Fibroblast of lung (primary cell): ENCODE measurements at regions not wholly inside any gene's neighbourhood (a gene's known extent, or its start where the extent isn't known, plus 50 kb on each side); places are given as distances from the start of the nearest gene placed in this dataset.

Experiments used
- DNase-seq, 2 donors: peaks; one replicate each; pipeline versions ENCODE4 v3.0.0 to v3.0.0-alpha.2; 2010; ENCODE audit warnings: low read depth in 2 of 2
- H2AFZ ChIP-seq: 2 replicates; pipeline ENCODE4 v1.5.1; 2012; ENCODE audit warnings: low read length, control low read depth, inconsistent platforms
- H3K27ac ChIP-seq: 2 replicates; pipeline ENCODE4 v1.5.1; 2011; ENCODE audit warnings: low read length, control low read depth; ENCODE audit not compliant: insufficient read depth
- H3K27me3 ChIP-seq: 2 replicates; pipeline ENCODE4 v1.5.1; 2011; ENCODE audit warnings: mild to moderate bottlenecking, low read length; ENCODE audit not compliant: control insufficient read depth, insufficient read depth
- H3K36me3 ChIP-seq: 2 replicates; pipeline ENCODE4 v1.5.1; 2011; ENCODE audit warnings: low read length; ENCODE audit not compliant: control insufficient read depth, insufficient read depth
- H3K4me1 ChIP-seq: 2 replicates; pipeline ENCODE4 v1.5.1; 2011; ENCODE audit warnings: low read length; ENCODE audit not compliant: control insufficient read depth, insufficient read depth; ENCODE audit errors: extremely low read depth
- H3K4me2 ChIP-seq: 2 replicates; pipeline ENCODE4 v1.5.1; 2011; ENCODE audit warnings: low read length, control low read depth; ENCODE audit not compliant: insufficient read depth; ENCODE audit errors: extremely low read depth
- H3K4me3 ChIP-seq, 4 experiments: fragments of 200-600 bp in 1 of 4; sonication (generic) in 1 of 4; replicated peaks in 1 of 4; 2 replicates each; pipeline ENCODE4 v1.5.1; 2011 to 2016; ENCODE audit warnings: low read length in 4 of 4, low read depth in 3 of 4, mild to moderate bottlenecking in 3 of 4, control low read depth in 2 of 4, inconsistent platforms in 1 of 4, mixed read lengths in 1 of 4; ENCODE audit not compliant: insufficient read depth in 1 of 4; ENCODE audit errors: control extremely low read depth in 1 of 4
- H3K79me2 ChIP-seq: 2 replicates; pipeline ENCODE4 v1.5.1; 2012; ENCODE audit warnings: mild to moderate bottlenecking, low read length, inconsistent platforms; ENCODE audit not compliant: control insufficient read depth, insufficient read depth
- H3K9ac ChIP-seq: 2 replicates; pipeline ENCODE4 v1.5.1; 2011; ENCODE audit warnings: mild to moderate bottlenecking, low read length, control low read depth; ENCODE audit not compliant: insufficient read depth
- H3K9me3 ChIP-seq: 2 replicates; pipeline ENCODE4 v1.5.1; 2012; ENCODE audit warnings: low read depth, low read length; ENCODE audit not compliant: control insufficient read depth, insufficient read depth
- H4K20me1 ChIP-seq: 2 replicates; pipeline ENCODE4 v1.5.1; 2011; ENCODE audit warnings: low read length; ENCODE audit not compliant: control insufficient read depth, insufficient read depth; ENCODE audit errors: extremely low read depth
- EZH2 ChIP-seq: IDR thresholded peaks from 2 replicates; pipeline ENCODE4 v1.5.1; 2012; ENCODE audit warnings: low read length, control low read depth, mild to moderate bottlenecking; ENCODE audit errors: missing control alignments
- TF ChIP-seq, protein P1 (sequence below), 2 donors: IDR thresholded peaks in 1 of 2; conservative IDR thresholded peaks in 1 of 2; 1 replicate in 1 of 2; 2 replicates in 1 of 2; pipeline ENCODE4 v1.5.1; 2011 to 2012; ENCODE audit warnings: low read length in 2 of 2, control low read depth in 1 of 2, inconsistent platforms in 1 of 2, low read depth in 1 of 2, mild to moderate bottlenecking in 1 of 2

DNA sequence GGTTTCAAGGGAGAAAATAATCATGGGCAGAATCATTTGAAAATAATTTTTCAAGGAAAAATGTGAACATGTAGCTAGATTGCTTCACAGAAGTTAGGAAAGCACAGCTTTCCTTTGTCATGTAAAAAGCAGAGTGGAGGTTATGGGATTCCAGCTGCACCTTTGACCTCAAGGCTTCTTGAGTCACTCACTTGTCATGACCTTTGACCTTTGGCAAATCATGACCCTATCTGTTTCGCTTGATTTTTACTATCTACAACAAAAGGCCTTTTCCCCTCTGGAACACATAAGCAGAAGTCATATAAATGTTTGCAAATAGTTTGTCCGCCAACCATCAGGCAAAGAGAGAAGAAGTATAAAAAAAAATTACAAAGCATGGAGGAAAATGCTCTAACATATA, 210.7 kb upstream of the MIR17HG start:
- no peak overlapping the region for H2AFZ ChIP-seq
- H3K79me2 ChIP-seq = no peaks in the 10 kb centered on the region

GRCh38 chr13:91139232-91139631, 208.3 kb upstream of the MIR17HG start:
- Histone ChIP-seq H3K27ac (no peak overlapping the region), H3K4me2 (no peak overlapping the region), H3K27me3 (no peaks in the 10 kb centered on the region), H3K79me2 (no peaks in the 10 kb centered on the region), H3K4me3 (no peak overlapping the region), H3K4me1 (no peaks in the 10 kb centered on the region), H3K9ac (no peak overlapping the region), H3K36me3 (no peaks in the 10 kb centered on the region), H3K9me3 (no peaks in the 10 kb centered on the region), H2AFZ (no peak overlapping the region), H4K20me1 (no peaks in the 10 kb centered on the region)
- no peak for TF ChIP-seq EZH2
- TF ChIP-seq, protein P1, sequence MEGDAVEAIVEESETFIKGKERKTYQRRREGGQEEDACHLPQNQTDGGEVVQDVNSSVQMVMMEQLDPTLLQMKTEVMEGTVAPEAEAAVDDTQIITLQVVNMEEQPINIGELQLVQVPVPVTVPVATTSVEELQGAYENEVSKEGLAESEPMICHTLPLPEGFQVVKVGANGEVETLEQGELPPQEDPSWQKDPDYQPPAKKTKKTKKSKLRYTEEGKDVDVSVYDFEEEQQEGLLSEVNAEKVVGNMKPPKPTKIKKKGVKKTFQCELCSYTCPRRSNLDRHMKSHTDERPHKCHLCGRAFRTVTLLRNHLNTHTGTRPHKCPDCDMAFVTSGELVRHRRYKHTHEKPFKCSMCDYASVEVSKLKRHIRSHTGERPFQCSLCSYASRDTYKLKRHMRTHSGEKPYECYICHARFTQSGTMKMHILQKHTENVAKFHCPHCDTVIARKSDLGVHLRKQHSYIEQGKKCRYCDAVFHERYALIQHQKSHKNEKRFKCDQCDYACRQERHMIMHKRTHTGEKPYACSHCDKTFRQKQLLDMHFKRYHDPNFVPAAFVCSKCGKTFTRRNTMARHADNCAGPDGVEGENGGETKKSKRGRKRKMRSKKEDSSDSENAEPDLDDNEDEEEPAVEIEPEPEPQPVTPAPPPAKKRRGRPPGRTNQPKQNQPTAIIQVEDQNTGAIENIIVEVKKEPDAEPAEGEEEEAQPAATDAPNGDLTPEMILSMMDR (conservative IDR thresholded peaks at IDR 0.05 in 1 of 2, IDR thresholded peaks at IDR 0.05 in 1 of 2; ENCODE audit: low read depth in 1 of 2, low read length in 2 of 2) = no peak
- DNase-seq = no peak

More for the DNA sequence above, 210.7 kb upstream of the MIR17HG start:
- Histone ChIP-seq H3K9ac (no peak overlapping the region), H3K4me3 (no peak overlapping the region), H3K9me3 (no peaks in the 10 kb centered on the region), H3K27ac (no peak overlapping the region), H3K4me2 (no peak overlapping the region), H3K4me1 (no peaks in the 10 kb centered on the region), H3K27me3 (no peaks in the 10 kb centered on the region), H3K36me3 (no peaks in the 10 kb centered on the region), H4K20me1 (no peaks in the 10 kb centered on the region)
- DNase-seq = peak in 1 of 2 donors; percentile 3
- TF ChIP-seq EZH2 = no peak
- TF ChIP-seq, protein P1 (conservative IDR thresholded peaks at IDR 0.05 in 1 of 2, IDR thresholded peaks at IDR 0.05 in 1 of 2; ENCODE audit: low read depth in 1 of 2, low read length in 2 of 2) = no peak

GRCh38 chr13:91141543-91142061, 205.9 kb upstream of the MIR17HG start:
- Histone ChIP-seq H2AFZ (no peak overlapping the region), H3K9ac (no peak overlapping the region), H3K79me2 (no peaks in the 10 kb centered on the region), H3K27ac (no peak overlapping the region), H3K4me2 (no peak overlapping the region), H4K20me1 (no peaks in the 10 kb centered on the region), H3K4me1 (no peaks in the 10 kb centered on the region), H3K9me3 (no peaks in the 10 kb centered on the region), H3K27me3 (no peaks in the 10 kb centered on the region), H3K4me3 (no peak overlapping the region), H3K36me3 (no peaks in the 10 kb centered on the region)
- no peak for DNase-seq
- TF ChIP-seq EZH2 = no peak
- TF ChIP-seq, protein P1 (conservative IDR thresholded peaks at IDR 0.05 in 1 of 2, IDR thresholded peaks at IDR 0.05 in 1 of 2; ENCODE audit: low read depth in 1 of 2, low read length in 2 of 2) = no peak
